ENCODE measurements at regions not wholly inside any gene's neighbourhood (a gene's known extent, or its start where the extent isn't known, plus 50 kb on each side); places are given as distances from the start of the nearest gene placed in this dataset.

GRCh38 chr10:121309164-121309563, 289.1 kb downstream of the FGFR2 start:
- no peaks in the 10 kb centered on the region for H3K79me2 ChIP-seq (ENCODE audit: insufficient read depth, low read length)
- no peaks in the 10 kb centered on the region for H3K36me3 ChIP-seq (ENCODE audit: insufficient read depth, low read length)
- no peaks in the 10 kb centered on the region for H3K9me3 ChIP-seq (ENCODE audit: low read length)
- H3K9ac ChIP-seq (ENCODE audit: low read length), result no peak overlapping the region
- no peaks in the 10 kb centered on the region for H3F3A ChIP-seq (ENCODE audit: insufficient read depth, low read length)
- H3K4me1 ChIP-seq (ENCODE audit: insufficient read depth, low read length, severe bottlenecking), result no peaks in the 10 kb centered on the region
- TF ChIP-seq CTCF (IDR thresholded peaks at IDR 0.05; ENCODE audit: low read length) (no peak), EZH2 (IDR thresholded peaks at IDR 0.05; ENCODE audit: borderline replicate concordance, low read length) (no peak)
- no peaks in the 10 kb centered on the region for H3K27me3 ChIP-seq (ENCODE audit: insufficient read depth, low read length)
- H3K4me2 ChIP-seq (ENCODE audit: low read length), result no peak overlapping the region
- no peaks in the 10 kb centered on the region for H3K9me2 ChIP-seq (ENCODE audit: low read depth, low read length)
- H3K4me3 ChIP-seq (ENCODE audit: low read depth, low read length, poor library complexity, severe bottlenecking), result no peak overlapping the region
- H2AFZ ChIP-seq (ENCODE audit: low read length), result no peak overlapping the region
- no peaks in the 10 kb centered on the region for H4K20me1 ChIP-seq (ENCODE audit: insufficient read depth, low read length)
- no peak overlapping the region for H3K27ac ChIP-seq (ENCODE audit: low read depth, low read length, poor library complexity, severe bottlenecking)

DNA sequence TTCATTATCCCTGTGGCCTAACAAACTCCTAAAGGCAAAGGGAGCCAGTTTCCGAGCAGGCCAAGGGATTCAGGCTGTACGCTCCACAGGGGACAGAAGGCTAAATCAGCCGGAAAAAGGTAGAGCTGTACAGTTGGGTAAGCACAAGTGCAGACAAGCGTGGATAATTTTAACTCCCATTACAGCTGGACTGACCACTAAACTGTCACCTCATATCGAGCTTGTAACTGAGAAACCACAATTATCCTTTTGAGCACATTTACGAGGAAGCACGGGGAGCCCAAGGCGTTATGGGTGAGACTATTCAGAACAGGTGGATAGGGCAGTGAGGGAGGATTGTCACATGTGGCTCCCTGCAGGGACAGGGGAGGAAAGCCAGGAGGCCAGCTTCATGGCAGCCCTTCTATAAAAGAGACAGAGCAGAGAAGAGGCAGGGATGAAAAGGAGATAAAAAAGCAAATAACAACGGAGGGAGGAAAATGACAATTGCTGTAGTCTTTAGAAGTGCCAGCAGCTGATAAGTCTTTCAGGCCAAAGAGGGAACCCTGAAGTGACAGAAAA, 288.0 kb downstream of the FGFR2 start:
- no peaks in the 10 kb centered on the region for H3F3A ChIP-seq (ENCODE audit: insufficient read depth, low read length)
- no peak for TF ChIP-seq CTCF (IDR thresholded peaks at IDR 0.05; ENCODE audit: low read length)
- TF ChIP-seq EZH2 (IDR thresholded peaks at IDR 0.05; ENCODE audit: borderline replicate concordance, low read length), result no peak
- no peaks in the 10 kb centered on the region for H4K20me1 ChIP-seq (ENCODE audit: insufficient read depth, low read length)
- H3K79me2 ChIP-seq (ENCODE audit: insufficient read depth, low read length), result no peaks in the 10 kb centered on the region
- H2AFZ ChIP-seq (ENCODE audit: low read length), result no peak overlapping the region
- H3K9me3 ChIP-seq (ENCODE audit: low read length), result no peaks in the 10 kb centered on the region
- no peaks in the 10 kb centered on the region for H3K9me2 ChIP-seq (ENCODE audit: low read depth, low read length)
- no peak overlapping the region for H3K27ac ChIP-seq (ENCODE audit: low read depth, low read length, poor library complexity, severe bottlenecking)
- H3K4me3 ChIP-seq (ENCODE audit: low read depth, low read length, poor library complexity, severe bottlenecking), result no peak overlapping the region
- no peaks in the 10 kb centered on the region for H3K36me3 ChIP-seq (ENCODE audit: insufficient read depth, low read length)
- no peak overlapping the region for H3K4me2 ChIP-seq (ENCODE audit: low read length)
- no peak overlapping the region for H3K9ac ChIP-seq (ENCODE audit: low read length)
- no peaks in the 10 kb centered on the region for H3K4me1 ChIP-seq (ENCODE audit: insufficient read depth, low read length, severe bottlenecking)
- no peaks in the 10 kb centered on the region for H3K27me3 ChIP-seq (ENCODE audit: insufficient read depth, low read length)

- no peaks in the 10 kb centered on the region for H3K4me1 ChIP-seq (ENCODE audit: insufficient read depth, low read length, severe bottlenecking)
- no peak overlapping the region for H3K27ac ChIP-seq (ENCODE audit: low read depth, low read length, poor library complexity, severe bottlenecking)
- H3K9ac ChIP-seq (ENCODE audit: low read length), result no peak overlapping the region
- no peak overlapping the region for H3K4me3 ChIP-seq (ENCODE audit: low read depth, low read length, poor library complexity, severe bottlenecking)
- H3F3A ChIP-seq (ENCODE audit: insufficient read depth, low read length), result no peaks in the 10 kb centered on the region
- no peaks in the 10 kb centered on the region for H3K9me2 ChIP-seq (ENCODE audit: low read depth, low read length)
- no peak for TF ChIP-seq EZH2 (IDR thresholded peaks at IDR 0.05; ENCODE audit: borderline replicate concordance, low read length)
- TF ChIP-seq CTCF (IDR thresholded peaks at IDR 0.05; ENCODE audit: low read length), result no peak
- H3K79me2 ChIP-seq (ENCODE audit: insufficient read depth, low read length), result no peaks in the 10 kb centered on the region
- H3K36me3 ChIP-seq (ENCODE audit: insufficient read depth, low read length), result no peaks in the 10 kb centered on the region
- no peaks in the 10 kb centered on the region for H4K20me1 ChIP-seq (ENCODE audit: insufficient read depth, low read length)
- no peaks in the 10 kb centered on the region for H3K9me3 ChIP-seq (ENCODE audit: low read length)
- H2AFZ ChIP-seq (ENCODE audit: low read length), result no peak overlapping the region
- H3K4me2 ChIP-seq (ENCODE audit: low read length), result no peak overlapping the region
- no peaks in the 10 kb centered on the region for H3K27me3 ChIP-seq (ENCODE audit: insufficient read depth, low read length)
Observed at GRCh38 chr10:121311812-121312443, 286.3 kb downstream of the FGFR2 start.
